HCT116 (cell line): ENCODE measurements at regions not wholly inside any gene's neighbourhood (a gene's known extent, or its start where the extent isn't known, plus 50 kb on each side); places are given as distances from the start of the nearest gene placed in this dataset.

Experiments used
- ATAC-seq: fragments of 200-7000 bp; cut with Tn5 transposase; 2 replicates; pipeline ENCODE4 v1.9.1; 2020; ENCODE audit warnings: mild to moderate bottlenecking, moderate library complexity
- BruUV-seq: library from RNA; stranded (reverse); fragments of 400-500 nt; replicated peaks from 2 replicates; lab custom pipeline; 2021; lab: Mats Ljungman, UMichigan
- CTCF ChIA-PET: fragments of 300-600 bp; sonication (Branson Sonifier 250); formaldehyde crosslinking; loops from one replicate; lab custom pipeline; 2021; ENCODE audit warnings: antibody characterized with exemption; lab: Charles Lee
- POLR2A ChIA-PET: fragments of 300-600, 350-600 bp; sonication (Branson Sonifier 250); formaldehyde crosslinking; loops from one replicate; lab custom pipeline; 2021; ENCODE audit warnings: antibody characterized with exemption; lab: Charles Lee
- RAD21 ChIA-PET, 2 experiments: fragments of 300-600 bp; sonication (Branson Sonifier 250); formaldehyde crosslinking; loops; one replicate each; lab custom pipeline; 2023; ENCODE audit warnings: low total read pairs in 2 of 2; ENCODE audit not compliant: uncharacterized antibody in 2 of 2, unreplicated experiment in 2 of 2, low non-redundant PET in 1 of 2; lab: Charles Lee
- DNase-seq: peaks from one replicate; pipeline ENCODE4 v3.0.0-alpha.2; 2010; ENCODE audit warnings: low read depth, low spot score
- H2AFZ ChIP-seq: fragments of 200-600 bp; shearing (Covaris generic), sonication (generic); 2 replicates; pipeline ENCODE4 v1.6.1; 2017; ENCODE audit warnings: low read depth, mixed run types, mixed read lengths, antibody characterized with exemption, low read length; ENCODE audit not compliant: poor library complexity, severe bottlenecking
- H3K27ac ChIP-seq: 2 replicates; pipeline ENCODE4 v1.5.1; 2012; ENCODE audit warnings: low read depth, low read length
- H3K27me3 ChIP-seq: fragments of 200-600 bp; sonication (generic); 2 replicates; pipeline ENCODE4 v1.6.1; 2016; ENCODE audit warnings: mixed run types, low read length, mixed read lengths; ENCODE audit not compliant: insufficient read depth
- H3K36me3 ChIP-seq, 2 experiments: fragments of 200-500 bp in 1 of 2; fragments of 200-600 bp in 1 of 2; sonication (Bioruptor generic) in 1 of 2; sonication (generic) in 1 of 2; 2 replicates each; pipeline versions ENCODE4 v1.5.1 to v1.6.1; 2014 to 2016; ENCODE audit warnings: low read length in 2 of 2, inconsistent platforms in 1 of 2, mixed read lengths in 1 of 2, mixed run types in 1 of 2; ENCODE audit not compliant: insufficient read depth in 2 of 2, control insufficient read depth in 1 of 2
- H3K4me1 ChIP-seq, 2 experiments: fragments of 200-600 bp in 1 of 2; sonication (generic) in 1 of 2; 2 replicates each; pipeline versions ENCODE4 v1.5.1 to v1.6.1; 2012 to 2017; ENCODE audit warnings: low read length in 2 of 2, inconsistent platforms in 1 of 2, mild to moderate bottlenecking in 1 of 2, mixed read lengths in 1 of 2, mixed run types in 1 of 2, moderate library complexity in 1 of 2; ENCODE audit not compliant: insufficient read depth in 2 of 2, control insufficient read depth in 1 of 2
- H3K4me2 ChIP-seq: fragments of 200-600 bp; sonication (generic); 2 replicates; pipeline ENCODE4 v1.6.1; 2017; ENCODE audit warnings: mixed run types, low read length, mixed read lengths
- H3K4me3 ChIP-seq, 2 experiments: fragments of 200-600 bp in 1 of 2; sonication (generic) in 1 of 2; replicated peaks in 1 of 2; 2 replicates each; pipeline ENCODE4 v1.5.1; 2011 to 2016; ENCODE audit warnings: low read length in 2 of 2, control low read depth in 1 of 2, low read depth in 1 of 2, mild to moderate bottlenecking in 1 of 2, mixed read lengths in 1 of 2, mixed run types in 1 of 2
- H3K79me2 ChIP-seq: fragments of 200-600 bp; sonication (generic); 2 replicates; pipeline ENCODE4 v1.6.1; 2017; ENCODE audit warnings: mild to moderate bottlenecking, mixed run types, low read length, moderate library complexity, mixed read lengths; ENCODE audit not compliant: insufficient read depth
- H3K9ac ChIP-seq: fragments of 200-600 bp; sonication (generic); 2 replicates; pipeline ENCODE4 v1.6.1; 2016; ENCODE audit warnings: low read length, mixed read lengths
- H3K9me2 ChIP-seq: fragments of 200-600 bp; sonication (generic), shearing (Covaris generic); 2 replicates; pipeline ENCODE4 v1.6.1; 2017; ENCODE audit warnings: mixed run types, mild to moderate bottlenecking, moderate library complexity; ENCODE audit not compliant: insufficient read depth
- H3K9me3 ChIP-seq, 2 experiments: fragments of 200-500 bp in 1 of 2; fragments of 200-600 bp in 1 of 2; sonication (Bioruptor generic) in 1 of 2; sonication (generic) in 1 of 2; 2 replicates each; pipeline ENCODE4 v1.6.1; 2014 to 2017; ENCODE audit warnings: low read length in 2 of 2, mixed read lengths in 2 of 2, inconsistent platforms in 1 of 2, low read depth in 1 of 2, mild to moderate bottlenecking in 1 of 2, mixed run types in 1 of 2, moderate library complexity in 1 of 2; ENCODE audit not compliant: control insufficient read depth in 1 of 2, insufficient read depth in 1 of 2
- H4K20me1 ChIP-seq: fragments of 200-600 bp; sonication (generic), shearing (Covaris generic); 2 replicates; pipeline ENCODE4 v1.6.1; 2017; ENCODE audit warnings: mixed run types, mild to moderate bottlenecking, moderate library complexity; ENCODE audit not compliant: insufficient read depth
- ATF3 ChIP-seq: IDR thresholded peaks from 2 replicates; pipeline ENCODE4 v1.6.1; 2012
- CTCF ChIP-seq, 3 experiments: fragments of 200-600 bp in 1 of 3; sonication (generic) in 1 of 3; IDR thresholded peaks in 2 of 3; conservative IDR thresholded peaks in 1 of 3; 2 replicates each; pipeline ENCODE4 v1.5.1; 2012 to 2017; ENCODE audit warnings: low read depth in 2 of 3, low read length in 2 of 3, antibody characterized with exemption in 1 of 3, borderline replicate concordance in 1 of 3, control low read depth in 1 of 3, mild to moderate bottlenecking in 1 of 3, mixed read lengths in 1 of 3, mixed run types in 1 of 3, moderate library complexity in 1 of 3; ENCODE audit not compliant: insufficient read depth in 1 of 3
- EGR1 ChIP-seq: IDR thresholded peaks from 2 replicates; pipeline ENCODE4 v1.6.1; 2012; ENCODE audit warnings: low read depth
- EZH2 ChIP-seq: fragments of 200-600 bp; sonication (generic); IDR thresholded peaks from 2 replicates; pipeline ENCODE4 v1.6.1; 2017; ENCODE audit warnings: antibody characterized with exemption, mixed run types
- EZH2phosphoT487 ChIP-seq: fragments of 200-600 bp; IDR thresholded peaks from 2 replicates; pipeline ENCODE4 v1.6.1; 2018; ENCODE audit warnings: antibody characterized with exemption, borderline replicate concordance
- FOSL1 ChIP-seq: IDR thresholded peaks from 2 replicates; pipeline ENCODE4 v1.6.1; 2012; ENCODE audit warnings: low read depth
- JUND ChIP-seq: IDR thresholded peaks from 2 replicates; pipeline ENCODE4 v1.6.1; 2012
- POLR2AphosphoS5 ChIP-seq: IDR thresholded peaks from 2 replicates; pipeline ENCODE4 v1.6.1; 2011; ENCODE audit warnings: mild to moderate bottlenecking, low read depth, low read length, moderate library complexity
- RAD21 ChIP-seq: IDR thresholded peaks from 2 replicates; pipeline ENCODE4 v1.6.1; 2012; ENCODE audit warnings: low read depth, mild to moderate bottlenecking
- SP1 ChIP-seq: IDR thresholded peaks from 2 replicates; pipeline ENCODE4 v1.6.1; 2012; ENCODE audit warnings: low read depth
- ZFX ChIP-seq: fragments of 450-650 bp; IDR thresholded peaks from 2 replicates; pipeline ENCODE4 v1.6.1; 2017
- ZNF274 ChIP-seq: fragments of 200-500 bp; sonication (Bioruptor generic); IDR thresholded peaks from 2 replicates; pipeline ENCODE4 v1.6.1; 2014; ENCODE audit warnings: mild to moderate bottlenecking, low read depth, low read length, inconsistent platforms
- intact Hi-C: fragments of 100-400 bp; cut with micrococcal nuclease; formaldehyde crosslinking; loops from 2 replicates; pipeline ENCODE4 v1.10.0; 2022

DNA sequence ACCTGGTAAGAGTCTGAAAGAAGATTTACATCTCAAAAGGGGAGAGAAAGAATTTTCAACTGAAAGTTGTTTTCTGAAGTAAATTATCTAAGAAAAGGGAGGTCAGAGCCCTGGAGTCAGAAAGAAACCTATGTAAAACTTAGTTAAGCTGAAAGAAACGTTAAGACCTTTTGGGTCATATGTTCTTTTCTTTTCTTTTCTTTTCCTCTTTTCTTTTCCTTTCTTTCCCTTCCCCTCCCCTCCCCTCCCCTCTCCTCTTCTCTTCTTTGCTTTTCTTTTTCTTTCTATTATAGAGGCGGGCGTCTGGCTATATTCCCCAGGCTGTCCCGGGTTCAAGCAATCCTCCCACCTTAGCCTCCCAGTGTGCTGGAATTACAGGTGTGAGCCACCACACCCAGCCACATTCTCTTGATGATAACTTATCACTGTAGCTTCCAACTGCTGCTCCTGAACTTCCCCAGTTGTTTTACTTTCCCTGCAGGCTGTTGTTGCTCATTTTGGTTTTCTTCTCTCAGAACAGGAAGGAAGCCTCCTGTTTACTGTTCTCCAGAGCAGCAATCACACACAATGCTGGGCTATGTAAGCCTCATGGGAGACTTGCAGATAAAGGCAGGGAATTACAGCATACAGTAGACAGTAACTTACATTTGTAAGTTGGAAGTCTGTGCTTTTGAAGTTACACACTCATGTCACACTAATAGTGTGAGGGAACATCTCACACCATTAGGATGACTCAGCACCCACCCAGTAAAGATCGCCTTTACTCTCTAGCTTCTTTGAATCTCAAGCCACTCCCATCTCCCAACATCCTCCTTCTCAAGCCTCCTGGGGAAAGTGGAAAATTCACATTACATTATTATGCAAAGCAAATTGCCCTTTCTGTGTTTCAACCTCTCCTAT is 2216.6 kb upstream of the WWC1 start:
- no peak overlapping the region for H3K9ac ChIP-seq
- intact Hi-C loops: no loop called here
- no peak overlapping the region for H3K4me2 ChIP-seq
- no peaks in the 10 kb centered on the region for H3K36me3 ChIP-seq
- DNase-seq (no peak), ATAC-seq (no peak)
- no peaks in the 10 kb centered on the region for H3K79me2 ChIP-seq
- ChIA-PET RAD21 (no interaction called here), CTCF (no interaction called here), POLR2A (no interaction called here)
- H3K27ac ChIP-seq: no peak overlapping the region
- no peaks in the 10 kb centered on the region for H3K9me2 ChIP-seq
- H2AFZ ChIP-seq: no peak overlapping the region
- no peak overlapping the region for H3K4me3 ChIP-seq
- H4K20me1 ChIP-seq: no peaks in the 10 kb centered on the region
- no peaks in the 10 kb centered on the region for H3K27me3 ChIP-seq
- TF ChIP-seq ATF3: no peak
- TF ChIP-seq EGR1: no peak
- no peak for TF ChIP-seq ZFX
- TF ChIP-seq CTCF (IDR thresholded peaks at IDR 0.05 in 2 of 3, conservative IDR thresholded peaks at IDR 0.05 in 1 of 3; ENCODE audit: borderline replicate concordance in 1 of 3, insufficient read depth in 1 of 3, low read depth in 2 of 3, low read length in 2 of 3): no peak
- no peak for TF ChIP-seq RAD21
- no peak for TF ChIP-seq EZH2
- no peak for TF ChIP-seq EZH2phosphoT487
- no peak for TF ChIP-seq FOSL1
- no peak for TF ChIP-seq ZNF274
- no peak for TF ChIP-seq JUND
- no peak for TF ChIP-seq SP1
- no peak for TF ChIP-seq POLR2AphosphoS5
- BruUV-seq: no TSS peak
- H3K4me1 ChIP-seq: no peaks in the 10 kb centered on the region
- peaks cover 6 to 17% of the 10 kb centered on the region in 2 experiments; a peak in 2 of 4 replicates for H3K9me3 ChIP-seq
